GF-D8 (cell line): ENCODE measurements at regions not wholly inside any gene's neighbourhood (a gene's known extent, or its start where the extent isn't known, plus 50 kb on each side); places are given as distances from the start of the nearest gene placed in this dataset.
"Not testable (repeated sequence)": the region's sequence is repeated elsewhere in the genome, so short reads cannot be mapped to it uniquely, and the experiment has no call there.

Source experiments
- DNase-seq: peaks from one replicate; lab custom pipeline; 2025; lab: John Stamatoyannopoulos, UW

- DNase-seq = no peak
Measured at GRCh38 chr5:67934976-67935375, 280.6 kb upstream of the PIK3R1 start.

GRCh38 chr5:67925511-67925910 lies 290.0 kb upstream of the PIK3R1 start:
- DNase-seq = no peak

- no peak for DNase-seq
Measured at GRCh38 chr5:67921004-67921601, 294.5 kb upstream of the PIK3R1 start.

GRCh38 chr5:67919532-67919931 lies 296.0 kb upstream of the PIK3R1 start:
- not testable (repeated sequence) for DNase-seq

- DNase-seq = no peak
Measured at GRCh38 chr5:67917561-67917960, 298.0 kb upstream of the PIK3R1 start.

- DNase-seq = no peak
Measured at GRCh38 chr5:67910546-67910945, 305.0 kb upstream of the PIK3R1 start.

- DNase-seq = no peak
Measured at GRCh38 chr5:67908126-67908765, 307.3 kb upstream of the PIK3R1 start.

GRCh38 chr5:67904366-67904765 lies 311.2 kb upstream of the PIK3R1 start:
- no peak for DNase-seq

- no peak for DNase-seq
Measured at GRCh38 chr5:67903656-67904055, 311.9 kb upstream of the PIK3R1 start.

- DNase-seq = no peak
Measured at GRCh38 chr5:67903121-67903520, 312.4 kb upstream of the PIK3R1 start.

GRCh38 chr5:67902497-67902830 lies 313.1 kb upstream of the PIK3R1 start:
- no peak for DNase-seq

- no peak for DNase-seq
Measured at GRCh38 chr5:67901814-67902496, 313.6 kb upstream of the PIK3R1 start.

GRCh38 chr5:67900514-67900913 lies 315.0 kb upstream of the PIK3R1 start:
- DNase-seq = no peak

- DNase-seq = no peak
Measured at GRCh38 chr5:67897980-67898379, 317.6 kb upstream of the PIK3R1 start.

- DNase-seq = no peak
Measured at GRCh38 chr5:67897431-67897830, 318.1 kb upstream of the PIK3R1 start.

GRCh38 chr5:67896930-67897313 lies 318.6 kb upstream of the PIK3R1 start:
- DNase-seq = no peak

GRCh38 chr5:67896311-67896929 lies 319.1 kb upstream of the PIK3R1 start:
- DNase-seq = no peak

GRCh38 chr5:67889870-67890269 lies 325.7 kb upstream of the PIK3R1 start:
- not testable (repeated sequence) for DNase-seq

GRCh38 chr5:67887748-67888161 lies 327.8 kb upstream of the PIK3R1 start:
- DNase-seq = no peak

- DNase-seq = no peak
Measured at GRCh38 chr5:67886761-67887160, 328.8 kb upstream of the PIK3R1 start.

- no peak for DNase-seq
Measured at GRCh38 chr5:67880876-67881275, 334.7 kb upstream of the PIK3R1 start.

- no peak for DNase-seq
Measured at GRCh38 chr5:67880511-67880805, 335.1 kb upstream of the PIK3R1 start.
